H9 (cell line): ENCODE measurements at regions not wholly inside any gene's neighbourhood (a gene's known extent, or its start where the extent isn't known, plus 50 kb on each side); places are given as distances from the start of the nearest gene placed in this dataset.

Source experiments
- DNase-seq: peaks from one replicate; pipeline ENCODE4 v3.0.0-alpha.2; 2017
- H2AFZ ChIP-seq: one replicate; pipeline ENCODE4 v1.6.1; 2013; ENCODE audit warnings: mild to moderate bottlenecking, low read length, control low read depth, moderate library complexity
- H2AK5ac ChIP-seq: 2 replicates; pipeline ENCODE4 v1.6.1; 2013; ENCODE audit warnings: low read length, control low read depth, mixed read lengths; ENCODE audit not compliant: insufficient read length
- H2BK120ac ChIP-seq: one replicate; pipeline ENCODE4 v1.6.1; 2013; ENCODE audit warnings: low read depth, mild to moderate bottlenecking, low read length, control low read depth, inconsistent platforms; ENCODE audit not compliant: poor library complexity, severe bottlenecking
- H2BK12ac ChIP-seq: 2 replicates; pipeline ENCODE4 v1.6.1; 2013; ENCODE audit warnings: low read length, control low read depth, mixed read lengths, low read depth; ENCODE audit not compliant: insufficient read length
- H2BK15ac ChIP-seq: 2 replicates; pipeline ENCODE4 v1.6.1; 2013; ENCODE audit warnings: low read depth, low read length, control low read depth
- H2BK20ac ChIP-seq: one replicate; pipeline ENCODE4 v1.6.1; 2013; ENCODE audit warnings: low read depth, mild to moderate bottlenecking, low read length, control low read depth, inconsistent platforms; ENCODE audit not compliant: poor library complexity, severe bottlenecking
- H2BK5ac ChIP-seq: 2 replicates; pipeline ENCODE4 v1.6.1; 2013; ENCODE audit warnings: low read length, control low read depth, mixed read lengths; ENCODE audit not compliant: insufficient read length
- H3K14ac ChIP-seq: 2 replicates; pipeline ENCODE4 v1.6.1; 2013; ENCODE audit warnings: low read length, control low read depth; ENCODE audit not compliant: insufficient read depth
- H3K18ac ChIP-seq: 2 replicates; pipeline ENCODE4 v1.6.1; 2013; ENCODE audit warnings: low read depth, mild to moderate bottlenecking, mixed read lengths, low read length, control low read depth; ENCODE audit not compliant: insufficient read length
- H3K23ac ChIP-seq: 2 replicates; pipeline ENCODE4 v1.6.1; 2013; ENCODE audit warnings: low read length, control low read depth, mixed read lengths, low read depth; ENCODE audit not compliant: insufficient read length
- H3K23me2 ChIP-seq: 2 replicates; pipeline ENCODE4 v1.6.1; 2013; ENCODE audit warnings: low read depth, mild to moderate bottlenecking, mixed read lengths, low read length, control low read depth; ENCODE audit not compliant: insufficient read length, poor library complexity, severe bottlenecking
- H3K27ac ChIP-seq: 2 replicates; pipeline ENCODE4 v1.5.1; 2013; ENCODE audit warnings: low read length, control low read depth, mixed read lengths, low read depth; ENCODE audit not compliant: insufficient read length
- H3K27me3 ChIP-seq: 2 replicates; pipeline ENCODE4 v1.6.1; 2013; ENCODE audit warnings: low read length, control low read depth, inconsistent platforms; ENCODE audit not compliant: insufficient read depth
- H3K4ac ChIP-seq: 2 replicates; pipeline ENCODE4 v1.6.1; 2013; ENCODE audit warnings: low read depth, mild to moderate bottlenecking, control low read depth, inconsistent platforms, low read length, moderate library complexity
- H3K4me1 ChIP-seq: 2 replicates; pipeline ENCODE4 v1.6.1; 2013; ENCODE audit warnings: low read length, control low read depth, inconsistent platforms; ENCODE audit not compliant: insufficient read depth
- H3K4me2 ChIP-seq: 2 replicates; pipeline ENCODE4 v1.6.1; 2013; ENCODE audit warnings: low read length, control low read depth, mixed read lengths; ENCODE audit not compliant: insufficient read length, insufficient read depth
- H3K56ac ChIP-seq: 2 replicates; pipeline ENCODE4 v1.6.1; 2013; ENCODE audit warnings: low read depth, mild to moderate bottlenecking, mixed read lengths, low read length, control low read depth; ENCODE audit not compliant: insufficient read length
- H3K79me1 ChIP-seq: 2 replicates; pipeline ENCODE4 v1.6.1; 2013; ENCODE audit warnings: low read depth, mild to moderate bottlenecking, moderate library complexity, low read length, control low read depth, inconsistent platforms; ENCODE audit not compliant: insufficient read depth, poor library complexity, severe bottlenecking
- H3K79me2 ChIP-seq: 2 replicates; pipeline ENCODE4 v1.6.1; 2013; ENCODE audit warnings: low read length, control low read depth, inconsistent platforms; ENCODE audit not compliant: insufficient read depth
- H3K9ac ChIP-seq: 2 replicates; pipeline ENCODE4 v1.6.1; 2013; ENCODE audit warnings: low read length, control low read depth, mixed read lengths; ENCODE audit not compliant: insufficient read length; ENCODE audit errors: extremely low read depth
- H3K9me3 ChIP-seq: one replicate; pipeline ENCODE4 v1.6.1; 2013; ENCODE audit warnings: low read depth, low read length, inconsistent platforms; ENCODE audit not compliant: control insufficient read depth
- H3T11ph ChIP-seq: one replicate; pipeline ENCODE4 v1.6.1; 2013; ENCODE audit warnings: mild to moderate bottlenecking, low read length, control low read depth, inconsistent platforms
- H4K20me1 ChIP-seq: one replicate; pipeline ENCODE4 v1.6.1; 2013; ENCODE audit not compliant: control insufficient read depth, insufficient read length, insufficient read depth
- H4K5ac ChIP-seq: 2 replicates; pipeline ENCODE4 v1.6.1; 2013; ENCODE audit warnings: low read depth, mild to moderate bottlenecking, mixed read lengths, low read length, control low read depth; ENCODE audit not compliant: insufficient read length
- H4K8ac ChIP-seq: replicated peaks from 2 replicates; pipeline ENCODE4 v1.6.1; 2013; ENCODE audit warnings: low read length, control low read depth, mixed read lengths, low read depth; ENCODE audit not compliant: insufficient read length
- H4K91ac ChIP-seq: 2 replicates; pipeline ENCODE4 v1.6.1; 2013; ENCODE audit warnings: low read depth, mild to moderate bottlenecking, moderate library complexity, mixed read lengths, low read length, control low read depth; ENCODE audit not compliant: insufficient read length
- H3K27ac Mint-ChIP-seq, 3 experiments: 2 replicates in 2 of 3; 3 replicates in 1 of 3; pipeline ENCODE4 v1.8.0; 2020 to 2021; ENCODE audit warnings: mixed read lengths in 3 of 3, mild to moderate bottlenecking in 1 of 3, moderate library complexity in 1 of 3
- H3K27me3 Mint-ChIP-seq: 2 replicates; pipeline ENCODE4 v1.8.0; 2021; ENCODE audit warnings: low read depth, mild to moderate bottlenecking, moderate library complexity, mixed read lengths
- H3K36me3 Mint-ChIP-seq, 3 experiments: 2 replicates in 2 of 3; 3 replicates in 1 of 3; pipeline ENCODE4 v1.8.0; 2020 to 2021; ENCODE audit warnings: low read depth in 3 of 3, mixed read lengths in 3 of 3; ENCODE audit not compliant: insufficient read depth in 1 of 3
- H3K4me1 Mint-ChIP-seq, 2 experiments: 2 replicates each; pipeline ENCODE4 v1.8.0; 2020; ENCODE audit warnings: mixed read lengths in 2 of 2
- H3K4me3 Mint-ChIP-seq, 2 experiments: 2 replicates in 1 of 2; 3 replicates in 1 of 2; pipeline ENCODE4 v1.8.0; 2020 to 2021; ENCODE audit warnings: mild to moderate bottlenecking in 2 of 2, mixed read lengths in 2 of 2, moderate library complexity in 1 of 2
- H3K9me3 Mint-ChIP-seq, 2 experiments: 2 replicates in 1 of 2; 3 replicates in 1 of 2; pipeline ENCODE4 v1.8.0; 2020; ENCODE audit warnings: mild to moderate bottlenecking in 2 of 2, mixed read lengths in 2 of 2, moderate library complexity in 1 of 2
- WGBS: extraction: QIAGEN DNeasy Blood & Tissue Kit; methylation state at CpG from one replicate; pipeline ENCODE4 v1.1.7; 2013; ENCODE audit warnings: missing lambda C conversion rate, low lambda C conversion rate, mixed read lengths; ENCODE audit not compliant: insufficient read length; ENCODE audit errors: extremely low coverage; 5-methylcytosine and 5-hydroxymethylcytosine counted together
- TF ChIP-seq, protein P1 (sequence below): fragments of 200-600 bp; sonication (generic); conservative IDR thresholded peaks from 3 replicates; pipeline ENCODE4 v1.8.0; 2021; ENCODE audit warnings: antibody characterized with exemption, mild to moderate bottlenecking

DNA sequence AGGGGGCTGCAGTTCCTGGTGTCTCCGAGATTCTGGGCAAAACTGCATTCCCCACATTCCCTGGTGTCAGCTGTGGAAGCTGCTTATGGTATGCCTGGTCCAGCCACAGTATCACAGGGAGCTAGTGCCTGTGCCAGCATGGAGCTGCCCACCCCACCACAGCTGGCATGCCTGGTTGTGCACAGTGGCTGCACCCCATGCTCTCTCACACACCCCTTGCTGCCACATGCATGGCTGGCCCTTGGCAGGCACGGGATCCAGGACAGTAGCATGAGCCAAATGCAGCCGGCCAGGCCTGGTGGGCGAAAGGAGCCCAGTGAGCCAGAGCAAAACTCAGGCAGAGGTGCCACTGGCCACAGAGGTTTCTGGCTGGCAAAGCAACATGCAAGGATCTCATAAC, 418.0 kb upstream of the SPOCK3 start:
- Histone ChIP-seq H2AK5ac (no peak overlapping the region), H3K18ac (no peak overlapping the region), H4K8ac (no peak overlapping the region), H3K4me2 (no peak overlapping the region), H3K9ac (no peak overlapping the region), H2BK120ac (no peak overlapping the region), H3K14ac (no peak overlapping the region), H3K27ac (no peak overlapping the region), H3K9me3 (no peaks in the 10 kb centered on the region), H4K20me1 (no peaks in the 10 kb centered on the region), H4K91ac (no peak overlapping the region), H2AFZ (no peak overlapping the region), H3K4ac (no peak overlapping the region), H3T11ph (no peak overlapping the region), H3K79me1 (no peaks in the 10 kb centered on the region), H2BK5ac (no peak overlapping the region), H2BK15ac (no peak overlapping the region), H3K23me2 (no peaks in the 10 kb centered on the region), H3K56ac (no peak overlapping the region), H3K4me1 (no peaks in the 10 kb centered on the region), H2BK20ac (no peak overlapping the region), H2BK12ac (no peak overlapping the region), H4K5ac (no peak overlapping the region), H3K27me3 (no peaks in the 10 kb centered on the region), H3K79me2 (no peaks in the 10 kb centered on the region), H3K23ac (no peak overlapping the region)
- peaks cover 16 to 21% of the 10 kb centered on the region in 2 experiments for H3K9me3 Mint-ChIP-seq
- no peak overlapping the region for H3K4me3 Mint-ChIP-seq
- WGBS = no CpG with 5 or more reads among the region's 4 CpGs
- TF ChIP-seq, protein P1, sequence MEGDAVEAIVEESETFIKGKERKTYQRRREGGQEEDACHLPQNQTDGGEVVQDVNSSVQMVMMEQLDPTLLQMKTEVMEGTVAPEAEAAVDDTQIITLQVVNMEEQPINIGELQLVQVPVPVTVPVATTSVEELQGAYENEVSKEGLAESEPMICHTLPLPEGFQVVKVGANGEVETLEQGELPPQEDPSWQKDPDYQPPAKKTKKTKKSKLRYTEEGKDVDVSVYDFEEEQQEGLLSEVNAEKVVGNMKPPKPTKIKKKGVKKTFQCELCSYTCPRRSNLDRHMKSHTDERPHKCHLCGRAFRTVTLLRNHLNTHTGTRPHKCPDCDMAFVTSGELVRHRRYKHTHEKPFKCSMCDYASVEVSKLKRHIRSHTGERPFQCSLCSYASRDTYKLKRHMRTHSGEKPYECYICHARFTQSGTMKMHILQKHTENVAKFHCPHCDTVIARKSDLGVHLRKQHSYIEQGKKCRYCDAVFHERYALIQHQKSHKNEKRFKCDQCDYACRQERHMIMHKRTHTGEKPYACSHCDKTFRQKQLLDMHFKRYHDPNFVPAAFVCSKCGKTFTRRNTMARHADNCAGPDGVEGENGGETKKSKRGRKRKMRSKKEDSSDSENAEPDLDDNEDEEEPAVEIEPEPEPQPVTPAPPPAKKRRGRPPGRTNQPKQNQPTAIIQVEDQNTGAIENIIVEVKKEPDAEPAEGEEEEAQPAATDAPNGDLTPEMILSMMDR = no peak
- H3K27ac Mint-ChIP-seq = no peak overlapping the region
- no peak for DNase-seq
- no peaks in the 10 kb centered on the region for H3K4me1 Mint-ChIP-seq
- no peaks in the 10 kb centered on the region for H3K27me3 Mint-ChIP-seq
- H3K36me3 Mint-ChIP-seq = peaks cover 3 to 14% (median 6%) of the 10 kb centered on the region in 3 experiments; a peak in 5 of 7 replicates
